A673 (cell line): ENCODE measurements at regions not wholly inside any gene's neighbourhood (a gene's known extent, or its start where the extent isn't known, plus 50 kb on each side); places are given as distances from the start of the nearest gene placed in this dataset.
"Not testable (repeated sequence)": the region's sequence is repeated elsewhere in the genome, so short reads cannot be mapped to it uniquely, and the experiment has no call there.

Source experiments
- BruUV-seq: library from RNA; stranded (reverse); fragments of 400-500 nt; replicated peaks from 2 replicates; lab custom pipeline; 2021; lab: Mats Ljungman, UMichigan
- CTCF ChIA-PET: fragments of 300-600 bp; sonication (Branson Sonifier 250); formaldehyde crosslinking; loops from one replicate; lab custom pipeline; 2022; ENCODE audit warnings: antibody characterized with exemption; lab: Charles Lee
- POLR2A ChIA-PET: fragments of 300-600 bp; sonication (Branson Sonifier 250); formaldehyde crosslinking; loops from one replicate; lab custom pipeline; 2022; ENCODE audit warnings: antibody characterized with exemption; ENCODE audit not compliant: low non-redundant PET; lab: Charles Lee
- DNase-seq: peaks from one replicate; pipeline ENCODE4 v3.0.0-alpha.2; 2015; ENCODE audit warnings: low spot score
- H3K27ac ChIP-seq: fragments of 200-600 bp; sonication (generic); 2 replicates; pipeline ENCODE4 v1.5.1; 2016; ENCODE audit warnings: mixed run types, low read depth, mild to moderate bottlenecking, mixed read lengths, antibody characterized with exemption, low read length; ENCODE audit not compliant: poor library complexity, severe bottlenecking
- H3K27me3 ChIP-seq: fragments of 200-600 bp; sonication (generic); replicated peaks from 2 replicates; pipeline ENCODE4 v1.6.1; 2017; ENCODE audit warnings: mixed run types, low read depth, mild to moderate bottlenecking, mixed read lengths, antibody characterized with exemption, low read length; ENCODE audit not compliant: insufficient read depth, poor library complexity
- H3K36me3 ChIP-seq: fragments of 200-600 bp; sonication (generic); 2 replicates; pipeline ENCODE4 v1.6.1; 2016; ENCODE audit warnings: mixed run types, mild to moderate bottlenecking, mixed read lengths, antibody characterized with exemption, low read length; ENCODE audit not compliant: insufficient read depth, poor library complexity, severe bottlenecking
- H3K4me1 ChIP-seq: fragments of 200-600 bp; sonication (generic); 2 replicates; pipeline ENCODE4 v1.6.1; 2017; ENCODE audit warnings: mixed run types, mild to moderate bottlenecking, mixed read lengths, antibody characterized with exemption, low read length; ENCODE audit not compliant: insufficient read depth, poor library complexity, severe bottlenecking
- H3K4me3 ChIP-seq: fragments of 200-600 bp; sonication (generic); 2 replicates; pipeline ENCODE4 v1.5.1; 2016; ENCODE audit warnings: low read depth, mixed run types, mild to moderate bottlenecking, mixed read lengths, low read length; ENCODE audit not compliant: poor library complexity, severe bottlenecking
- H3K9me3 ChIP-seq: fragments of 200-600 bp; sonication (generic); 2 replicates; pipeline ENCODE4 v1.6.1; 2016; ENCODE audit warnings: mixed run types, low read depth, mild to moderate bottlenecking, mixed read lengths, antibody characterized with exemption, low read length; ENCODE audit not compliant: poor library complexity, severe bottlenecking
- EZH2 ChIP-seq: fragments of 200-600 bp; sonication (generic); IDR thresholded peaks from 2 replicates; pipeline ENCODE4 v1.6.1; 2017; ENCODE audit warnings: borderline replicate concordance, low read depth, mild to moderate bottlenecking, mixed read lengths, antibody characterized with exemption, low read length; ENCODE audit not compliant: poor library complexity, severe bottlenecking
- intact Hi-C: fragments of 100-400 bp; cut with micrococcal nuclease; formaldehyde crosslinking; loops from one replicate; pipeline ENCODE4 v1.10.0; 2022; ENCODE audit not compliant: unreplicated experiment
- TF ChIP-seq, protein P1 (sequence below): fragments of 300-800, 200-600 bp; sonication (generic); conservative IDR thresholded peaks from 2 replicates; pipeline ENCODE4 v1.5.1; 2017; ENCODE audit warnings: low read depth, mild to moderate bottlenecking, antibody characterized with exemption, low read length, moderate library complexity, mixed read lengths

DNA sequence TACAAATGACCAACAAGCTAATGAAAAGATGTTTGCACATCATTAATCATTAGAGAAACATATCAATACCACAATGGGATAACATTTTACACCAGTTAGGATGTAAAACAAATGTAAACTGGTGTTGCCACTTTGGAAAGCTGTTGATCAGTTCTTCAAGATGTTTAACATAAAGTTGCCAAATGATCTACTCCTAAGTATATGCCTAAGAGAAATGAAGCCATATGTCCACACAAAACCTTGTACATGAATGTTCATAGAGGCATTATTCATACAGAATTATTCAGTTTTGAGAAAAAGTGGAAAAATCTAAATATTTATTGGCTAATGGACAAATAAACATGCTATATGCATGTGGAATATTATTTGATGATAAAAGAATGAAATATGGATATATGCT is 136.9 kb upstream of the KITLG start:
- intact Hi-C loops, result no loop called here
- Histone ChIP-seq H3K36me3 (no peaks in the 10 kb centered on the region), H3K4me1 (no peaks in the 10 kb centered on the region), H3K4me3 (no peak overlapping the region), H3K9me3 (no peaks in the 10 kb centered on the region), H3K27ac (no peak overlapping the region), H3K27me3 (no peaks in the 10 kb centered on the region)
- no TSS peak for BruUV-seq
- no peak for DNase-seq
- ChIA-PET POLR2A (no interaction called here), CTCF (no interaction called here)
- TF ChIP-seq, protein P1, sequence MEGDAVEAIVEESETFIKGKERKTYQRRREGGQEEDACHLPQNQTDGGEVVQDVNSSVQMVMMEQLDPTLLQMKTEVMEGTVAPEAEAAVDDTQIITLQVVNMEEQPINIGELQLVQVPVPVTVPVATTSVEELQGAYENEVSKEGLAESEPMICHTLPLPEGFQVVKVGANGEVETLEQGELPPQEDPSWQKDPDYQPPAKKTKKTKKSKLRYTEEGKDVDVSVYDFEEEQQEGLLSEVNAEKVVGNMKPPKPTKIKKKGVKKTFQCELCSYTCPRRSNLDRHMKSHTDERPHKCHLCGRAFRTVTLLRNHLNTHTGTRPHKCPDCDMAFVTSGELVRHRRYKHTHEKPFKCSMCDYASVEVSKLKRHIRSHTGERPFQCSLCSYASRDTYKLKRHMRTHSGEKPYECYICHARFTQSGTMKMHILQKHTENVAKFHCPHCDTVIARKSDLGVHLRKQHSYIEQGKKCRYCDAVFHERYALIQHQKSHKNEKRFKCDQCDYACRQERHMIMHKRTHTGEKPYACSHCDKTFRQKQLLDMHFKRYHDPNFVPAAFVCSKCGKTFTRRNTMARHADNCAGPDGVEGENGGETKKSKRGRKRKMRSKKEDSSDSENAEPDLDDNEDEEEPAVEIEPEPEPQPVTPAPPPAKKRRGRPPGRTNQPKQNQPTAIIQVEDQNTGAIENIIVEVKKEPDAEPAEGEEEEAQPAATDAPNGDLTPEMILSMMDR, result no peak
- TF ChIP-seq EZH2, result no peak

DNA sequence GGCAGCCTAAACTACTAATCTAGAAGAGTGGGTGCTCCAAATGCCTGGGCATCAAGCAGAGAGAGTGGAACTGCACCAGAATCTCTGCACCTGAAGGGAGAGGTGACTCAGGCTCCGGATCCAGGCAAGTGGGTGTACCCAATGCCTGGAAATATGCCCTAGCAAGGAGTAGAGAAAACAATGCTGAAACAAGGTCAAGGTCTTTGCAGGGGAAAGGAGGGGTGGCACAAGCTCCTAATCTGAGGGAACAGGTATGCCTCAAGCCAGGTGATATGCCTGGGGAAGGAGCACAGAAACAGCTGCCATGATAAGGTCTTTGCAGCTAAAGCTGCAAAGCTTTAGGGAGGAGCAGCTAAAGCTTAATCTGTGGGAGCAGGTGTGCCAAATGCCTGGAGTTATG is 136.0 kb upstream of the KITLG start:
- POLR2A ChIA-PET, result no interaction called here
- intact Hi-C loops, result no loop called here
- no peak overlapping the region for H3K4me3 ChIP-seq
- no peak for TF ChIP-seq EZH2
- TF ChIP-seq, protein P1, result no peak
- no peaks in the 10 kb centered on the region for H3K9me3 ChIP-seq
- H3K27me3 ChIP-seq, result no peaks in the 10 kb centered on the region
- H3K27ac ChIP-seq, result no peak overlapping the region
- no TSS peak for BruUV-seq
- H3K4me1 ChIP-seq, result no peaks in the 10 kb centered on the region
- no peak for DNase-seq
- no peaks in the 10 kb centered on the region for H3K36me3 ChIP-seq
- CTCF ChIA-PET, result no interaction called here

DNA sequence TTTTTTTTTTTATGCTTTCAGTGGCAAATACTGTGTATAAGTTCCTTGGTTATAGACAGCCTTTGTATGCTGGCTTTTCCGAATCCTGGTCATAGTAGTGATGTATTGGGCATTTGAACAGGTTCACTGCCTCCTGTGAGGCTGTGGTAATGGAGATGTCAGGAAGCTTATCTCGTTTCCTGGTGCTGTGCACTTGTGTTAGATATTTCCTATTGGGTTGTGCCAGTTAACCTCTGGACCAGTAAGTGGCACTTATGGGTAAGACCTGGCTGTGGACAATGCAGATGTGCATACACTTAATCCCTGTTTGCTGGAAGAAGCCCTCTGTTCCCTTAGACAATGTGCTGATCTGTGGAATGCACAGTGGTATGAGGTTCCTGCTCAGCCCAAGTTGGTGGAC is 135.4 kb upstream of the KITLG start:
- Histone ChIP-seq H3K27me3 (no peaks in the 10 kb centered on the region), H3K4me3 (no peak overlapping the region), H3K4me1 (no peaks in the 10 kb centered on the region), H3K27ac (no peak overlapping the region), H3K9me3 (no peaks in the 10 kb centered on the region), H3K36me3 (no peaks in the 10 kb centered on the region)
- ChIA-PET POLR2A (no interaction called here), CTCF (no interaction called here)
- TF ChIP-seq, protein P1, result no peak
- no peak for TF ChIP-seq EZH2
- DNase-seq, result no peak
- no TSS peak for BruUV-seq
- intact Hi-C loops, result no loop called here

DNA sequence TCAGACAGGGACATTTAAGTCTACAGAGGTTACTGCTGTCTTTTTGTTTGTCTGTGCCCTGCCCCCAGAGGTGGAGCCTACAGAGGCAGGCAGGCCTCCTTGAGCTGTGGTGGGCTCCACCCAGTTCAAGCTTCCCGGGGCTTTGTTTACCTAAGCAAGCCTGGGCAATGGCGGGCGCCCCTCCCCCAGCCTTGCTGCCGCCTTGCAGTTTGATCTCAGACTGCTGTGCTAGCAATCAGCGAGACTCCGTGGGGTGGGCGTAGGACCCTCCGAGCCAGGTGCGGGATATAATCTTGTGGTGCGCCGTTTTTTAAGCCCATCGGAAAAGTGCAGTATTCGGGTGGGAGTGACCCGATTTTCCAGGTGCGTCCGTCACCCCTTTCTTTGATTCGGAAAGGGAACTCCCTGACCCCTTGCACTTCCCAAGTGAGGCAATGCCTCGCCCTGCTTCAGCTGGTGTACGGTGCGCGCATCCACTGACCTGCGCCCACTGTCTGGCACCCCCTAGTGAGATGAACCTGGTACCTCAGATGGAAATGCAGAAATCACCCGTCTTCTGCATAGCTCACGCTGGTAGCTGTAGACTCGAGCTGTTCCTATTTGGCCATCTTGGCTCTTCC is 134.1 kb upstream of the KITLG start:
- H3K27ac ChIP-seq, BruUV-seq, DNase-seq, H3K4me3 ChIP-seq, H3K36me3 ChIP-seq, H3K9me3 ChIP-seq, CTCF ChIA-PET, H3K27me3 ChIP-seq, POLR2A ChIA-PET, intact Hi-C loops, H3K4me1 ChIP-seq: not testable (repeated sequence)
